ENCODE measurements at regions not wholly inside any gene's neighbourhood (a gene's known extent, or its start where the extent isn't known, plus 50 kb on each side); places are given as distances from the start of the nearest gene placed in this dataset.

DNA sequence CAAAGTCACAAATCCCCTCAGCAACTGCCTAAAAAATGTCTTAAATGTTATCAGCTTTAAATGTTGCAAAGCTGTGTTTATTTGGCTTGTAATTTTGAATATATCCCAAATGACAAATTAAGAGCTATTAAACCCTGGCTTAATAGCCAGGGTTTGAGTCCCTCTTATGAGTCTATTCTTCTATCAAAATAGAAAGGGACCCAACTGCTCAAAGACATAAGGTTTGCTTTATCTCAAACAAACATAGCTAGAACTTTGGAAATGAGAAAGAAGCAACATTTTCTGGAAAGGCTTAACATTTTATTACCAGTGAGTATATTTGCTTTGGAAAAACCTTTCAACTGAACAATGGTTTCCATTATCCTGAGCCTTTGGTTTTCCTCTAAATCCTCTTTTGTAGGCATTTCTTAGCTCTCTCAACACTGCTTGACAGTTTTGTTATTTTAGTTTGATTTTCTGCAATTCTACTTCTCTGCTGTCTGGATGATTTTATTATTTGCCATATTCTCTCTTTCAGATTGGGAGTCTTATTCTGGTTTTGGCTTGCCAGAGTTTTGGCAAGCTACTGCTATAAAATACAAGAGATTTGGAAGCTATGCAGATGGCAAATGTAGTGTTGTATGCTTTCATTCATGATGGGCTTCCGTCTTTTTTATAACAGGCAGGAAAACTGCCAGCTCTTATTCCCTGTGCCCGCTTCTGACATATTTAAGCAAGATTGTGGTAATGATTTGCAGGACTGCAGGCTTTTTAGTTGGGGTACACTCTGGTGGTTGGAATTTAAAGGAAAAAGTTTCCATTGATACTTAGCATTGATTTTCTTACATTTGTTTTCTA, 734.9 kb downstream of the DTWD2 start:
- H3K4me3 ChIP-seq (ENCODE audit: low read depth, low read length), result no peak overlapping the region
- TF ChIP-seq, protein P1, sequence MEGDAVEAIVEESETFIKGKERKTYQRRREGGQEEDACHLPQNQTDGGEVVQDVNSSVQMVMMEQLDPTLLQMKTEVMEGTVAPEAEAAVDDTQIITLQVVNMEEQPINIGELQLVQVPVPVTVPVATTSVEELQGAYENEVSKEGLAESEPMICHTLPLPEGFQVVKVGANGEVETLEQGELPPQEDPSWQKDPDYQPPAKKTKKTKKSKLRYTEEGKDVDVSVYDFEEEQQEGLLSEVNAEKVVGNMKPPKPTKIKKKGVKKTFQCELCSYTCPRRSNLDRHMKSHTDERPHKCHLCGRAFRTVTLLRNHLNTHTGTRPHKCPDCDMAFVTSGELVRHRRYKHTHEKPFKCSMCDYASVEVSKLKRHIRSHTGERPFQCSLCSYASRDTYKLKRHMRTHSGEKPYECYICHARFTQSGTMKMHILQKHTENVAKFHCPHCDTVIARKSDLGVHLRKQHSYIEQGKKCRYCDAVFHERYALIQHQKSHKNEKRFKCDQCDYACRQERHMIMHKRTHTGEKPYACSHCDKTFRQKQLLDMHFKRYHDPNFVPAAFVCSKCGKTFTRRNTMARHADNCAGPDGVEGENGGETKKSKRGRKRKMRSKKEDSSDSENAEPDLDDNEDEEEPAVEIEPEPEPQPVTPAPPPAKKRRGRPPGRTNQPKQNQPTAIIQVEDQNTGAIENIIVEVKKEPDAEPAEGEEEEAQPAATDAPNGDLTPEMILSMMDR (IDR thresholded peaks at IDR 0.05; ENCODE audit: insufficient read depth, low read length), result no peak
- DNase-seq (ENCODE audit: low read depth), result no peak

DNA sequence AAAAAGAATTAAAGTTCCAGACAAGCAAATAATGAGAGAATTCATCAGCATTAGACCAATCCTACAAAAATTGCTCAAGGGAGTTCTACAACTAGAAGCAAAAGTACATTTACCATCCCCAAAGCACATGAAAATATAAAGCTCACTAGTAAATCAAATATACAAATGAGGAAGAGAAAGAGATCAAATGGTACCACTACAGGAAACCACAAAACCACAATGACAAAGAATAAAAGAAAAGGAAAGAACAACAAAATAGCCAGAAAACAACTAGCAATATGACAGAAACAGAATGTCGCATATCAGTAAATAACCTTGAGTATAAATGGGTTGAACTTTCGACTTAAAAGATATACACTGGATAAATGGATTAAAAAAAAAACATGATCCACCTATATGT, 739.0 kb downstream of the DTWD2 start:
- no peak overlapping the region for H3K4me3 ChIP-seq (ENCODE audit: low read depth, low read length)
- TF ChIP-seq, protein P1 (IDR thresholded peaks at IDR 0.05; ENCODE audit: insufficient read depth, low read length), result no peak
- no peak for DNase-seq (ENCODE audit: low read depth)

DNA sequence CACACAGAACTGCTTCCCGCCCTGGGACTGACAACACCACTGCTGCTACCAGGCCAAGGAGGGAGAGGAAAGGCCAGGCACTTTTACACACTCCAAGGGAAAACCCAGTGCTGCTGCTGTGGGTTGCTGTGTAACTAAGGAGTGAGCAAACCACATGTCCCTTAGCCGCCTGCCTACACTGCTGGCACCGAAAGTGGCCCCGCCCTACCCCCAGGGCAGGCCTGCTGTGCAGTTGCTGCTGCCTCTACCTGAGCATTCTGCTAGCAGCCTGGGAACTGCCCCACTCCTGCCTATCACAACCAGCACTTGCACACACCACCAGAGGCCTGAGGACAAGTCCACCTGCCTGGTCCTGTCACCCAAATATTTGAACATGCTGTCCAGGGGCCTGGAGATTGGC, 740.9 kb downstream of the DTWD2 start:
- H3K4me3 ChIP-seq (ENCODE audit: low read depth, low read length), result no peak overlapping the region
- no peak for DNase-seq (ENCODE audit: low read depth)
- TF ChIP-seq, protein P1 (IDR thresholded peaks at IDR 0.05; ENCODE audit: insufficient read depth, low read length), result no peak

DNA sequence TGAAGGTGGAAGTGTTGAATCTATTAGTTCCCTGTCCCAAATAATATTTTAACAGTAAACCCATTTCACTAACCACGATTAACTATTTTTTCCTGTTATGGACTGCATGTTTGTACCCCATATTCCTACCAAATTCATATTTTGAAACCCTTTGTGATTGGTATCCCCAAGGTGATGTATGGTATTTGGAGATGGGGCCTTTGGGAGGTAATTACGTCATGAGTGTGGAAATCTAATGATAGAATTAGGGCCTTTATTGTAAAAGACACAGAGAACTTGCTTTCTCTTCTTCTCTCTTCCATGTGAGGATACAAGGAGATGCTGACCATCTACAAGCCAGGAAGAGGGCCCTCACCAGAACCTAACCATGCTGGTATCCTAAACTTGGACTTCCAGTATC, 744.7 kb downstream of the DTWD2 start:
- no peak for DNase-seq (ENCODE audit: low read depth)
- H3K4me3 ChIP-seq (ENCODE audit: low read depth, low read length), result no peak overlapping the region
- TF ChIP-seq, protein P1 (IDR thresholded peaks at IDR 0.05; ENCODE audit: insufficient read depth, low read length), result no peak

DNA sequence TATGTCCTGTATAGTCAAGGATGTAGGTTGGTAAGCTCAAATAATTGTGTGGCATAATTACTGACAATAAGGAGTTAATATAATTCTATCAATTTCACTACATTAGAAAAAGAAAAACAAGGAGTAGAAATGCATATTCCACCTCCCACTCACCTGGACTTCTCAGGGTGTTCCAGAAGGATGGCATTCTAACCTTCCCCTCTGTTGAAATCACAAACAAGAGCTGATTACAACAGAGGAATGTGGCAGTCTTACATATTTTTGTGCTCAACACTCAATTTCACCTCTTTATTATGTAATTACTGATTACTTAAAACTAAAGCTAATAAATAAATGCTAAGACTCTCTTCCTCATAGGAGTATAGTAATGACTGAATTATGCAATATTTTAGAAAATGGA, 745.3 kb downstream of the DTWD2 start:
- H3K4me3 ChIP-seq (ENCODE audit: low read depth, low read length), result no peak overlapping the region
- TF ChIP-seq, protein P1 (IDR thresholded peaks at IDR 0.05; ENCODE audit: insufficient read depth, low read length), result no peak
- DNase-seq (ENCODE audit: low read depth), result no peak

DNA sequence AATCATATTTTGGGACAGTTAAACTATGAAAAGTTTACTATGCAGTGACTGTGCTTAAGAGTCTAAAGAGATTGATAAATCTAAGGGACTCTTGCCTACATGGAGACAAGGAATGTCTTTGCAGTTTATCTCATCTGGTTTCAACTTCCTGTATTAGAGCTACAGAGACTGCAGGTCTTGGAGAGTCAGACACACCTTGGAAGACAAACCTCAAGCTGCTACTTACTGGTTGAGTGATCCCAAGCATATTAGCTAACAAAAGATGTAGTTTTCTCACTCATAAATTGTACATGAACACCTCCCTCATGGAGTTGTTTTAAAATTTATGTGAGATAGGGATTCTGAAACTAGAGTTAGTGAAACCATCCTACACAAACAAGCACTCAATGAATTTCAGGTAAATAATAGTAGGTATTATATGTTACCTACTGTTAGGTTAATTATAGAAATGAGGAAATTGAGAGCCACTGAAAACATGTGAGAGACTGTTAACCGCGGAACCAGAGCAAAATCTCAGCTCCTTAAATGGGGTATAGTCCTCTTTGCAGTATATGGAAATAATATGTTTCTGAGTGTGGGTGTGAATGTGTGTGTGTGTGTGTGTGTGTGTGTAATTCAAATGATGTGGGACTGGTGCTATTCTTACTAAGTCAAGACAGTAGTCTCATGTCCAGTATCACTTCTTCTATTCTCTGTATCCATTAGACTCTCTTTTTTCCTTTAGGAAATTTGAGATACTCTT, 752.1 kb downstream of the DTWD2 start:
- no peak for DNase-seq (ENCODE audit: low read depth)
- TF ChIP-seq, protein P1 (IDR thresholded peaks at IDR 0.05; ENCODE audit: insufficient read depth, low read length), result no peak
- H3K4me3 ChIP-seq (ENCODE audit: low read depth, low read length), result no peak overlapping the region

All from fibroblast of the aortic adventitia (primary cell).